HUDEP-2 (cell line): ENCODE measurements at regions not wholly inside any gene's neighbourhood (a gene's known extent, or its start where the extent isn't known, plus 50 kb on each side); places are given as distances from the start of the nearest gene placed in this dataset.
"Not testable (repeated sequence)": the region's sequence is repeated elsewhere in the genome, so short reads cannot be mapped to it uniquely, and the experiment has no call there.

Source experiments
- DNase-seq, 76 experiments: peaks; one replicate each; lab custom pipeline; 2025; ENCODE audit not compliant: unreplicated experiment in 76 of 76; lab: John Stamatoyannopoulos, UW

GRCh38 chr2:146405402-146406309 lies 1439.2 kb upstream of the ACVR2A start:
- DNase-seq: not testable (repeated sequence)

- DNase-seq: not testable (repeated sequence)
These were observed 1441.2 kb upstream of the ACVR2A start for GRCh38 chr2:146403546-146404160.

- no peak for DNase-seq
These were observed 1452.2 kb upstream of the ACVR2A start for GRCh38 chr2:146392631-146393030.

- DNase-seq: no peak
These were observed 1452.6 kb upstream of the ACVR2A start for GRCh38 chr2:146392186-146392585.

GRCh38 chr2:146388757-146389156 lies 1456.1 kb upstream of the ACVR2A start:
- peak in 1 of 76 experiments; percentile 4 for DNase-seq

- DNase-seq: no peak
These were observed 1458.7 kb upstream of the ACVR2A start for GRCh38 chr2:146386096-146386495.

- no peak for DNase-seq
These were observed 1459.8 kb upstream of the ACVR2A start for GRCh38 chr2:146385031-146385430.

- no peak for DNase-seq
These were observed 1468.2 kb upstream of the ACVR2A start for GRCh38 chr2:146376511-146377064.

GRCh38 chr2:146374505-146374904 lies 1470.3 kb upstream of the ACVR2A start:
- no peak for DNase-seq

- not testable (repeated sequence) for DNase-seq
These were observed 1473.5 kb upstream of the ACVR2A start for GRCh38 chr2:146371364-146371763.

GRCh38 chr2:146370826-146371225 lies 1474.0 kb upstream of the ACVR2A start:
- no peak for DNase-seq

GRCh38 chr2:146366276-146366675 lies 1478.6 kb upstream of the ACVR2A start:
- no peak for DNase-seq

GRCh38 chr2:146365041-146365440 lies 1479.8 kb upstream of the ACVR2A start:
- no peak for DNase-seq

- no peak for DNase-seq
These were observed 1481.1 kb upstream of the ACVR2A start for GRCh38 chr2:146363731-146364130.

GRCh38 chr2:146351689-146352088 lies 1493.1 kb upstream of the ACVR2A start:
- DNase-seq: no peak

GRCh38 chr2:146349334-146349733 lies 1495.5 kb upstream of the ACVR2A start:
- no peak for DNase-seq

- DNase-seq: no peak
These were observed 1519.9 kb upstream of the ACVR2A start for GRCh38 chr2:146324951-146325350.

GRCh38 chr2:146323564-146323963 lies 1521.3 kb upstream of the ACVR2A start:
- no peak for DNase-seq

GRCh38 chr2:146321175-146321574 lies 1523.7 kb upstream of the ACVR2A start:
- no peak for DNase-seq

- no peak for DNase-seq
These were observed 1526.9 kb upstream of the ACVR2A start for GRCh38 chr2:146317959-146318358.

GRCh38 chr2:146312899-146313298 lies 1531.9 kb upstream of the ACVR2A start:
- no peak for DNase-seq

- DNase-seq: no peak
These were observed 1539.7 kb upstream of the ACVR2A start for GRCh38 chr2:146305164-146305563.
